IMR-90 (cell line): ENCODE measurements at regions not wholly inside any gene's neighbourhood (a gene's known extent, or its start where the extent isn't known, plus 50 kb on each side); places are given as distances from the start of the nearest gene placed in this dataset.
"Not testable (repeated sequence)": the region's sequence is repeated elsewhere in the genome, so short reads cannot be mapped to it uniquely, and the experiment has no call there.

Experiments
- CTCF ChIP-seq: conservative IDR thresholded peaks from 2 replicates; pipeline ENCODE4 v1.5.1; 2012; ENCODE audit warnings: mild to moderate bottlenecking, low read depth, low read length, improper control_type of control experiment
- POLR2A ChIP-seq: IDR thresholded peaks from 2 replicates; pipeline ENCODE4 v1.6.1; 2012; ENCODE audit warnings: mild to moderate bottlenecking, low read depth, low read length
- RCOR1 ChIP-seq: IDR thresholded peaks from 2 replicates; pipeline ENCODE4 v1.6.1; 2012; ENCODE audit warnings: mild to moderate bottlenecking, low read length, improper control_type of control experiment; ENCODE audit not compliant: insufficient replicate concordance
- RFX5 ChIP-seq: IDR thresholded peaks from 2 replicates; pipeline ENCODE4 v1.8.0; 2012; ENCODE audit warnings: low read depth, mild to moderate bottlenecking, low read length, moderate library complexity

- TF ChIP-seq RFX5, CTCF, POLR2A, RCOR1: not testable (repeated sequence)
These were observed 92.4 kb downstream of the GLUL start for GRCh38 chr1:182299054-182299727.
